Fibroblast of gingiva (primary cell): ENCODE measurements at regions not wholly inside any gene's neighbourhood (a gene's known extent, or its start where the extent isn't known, plus 50 kb on each side); places are given as distances from the start of the nearest gene placed in this dataset.
"Not testable (repeated sequence)": the region's sequence is repeated elsewhere in the genome, so short reads cannot be mapped to it uniquely, and the experiment has no call there.

Source experiments
- DNase-seq: peaks from one replicate; pipeline ENCODE4 v3.0.0-alpha.2; 2011; ENCODE audit warnings: low read depth

DNA sequence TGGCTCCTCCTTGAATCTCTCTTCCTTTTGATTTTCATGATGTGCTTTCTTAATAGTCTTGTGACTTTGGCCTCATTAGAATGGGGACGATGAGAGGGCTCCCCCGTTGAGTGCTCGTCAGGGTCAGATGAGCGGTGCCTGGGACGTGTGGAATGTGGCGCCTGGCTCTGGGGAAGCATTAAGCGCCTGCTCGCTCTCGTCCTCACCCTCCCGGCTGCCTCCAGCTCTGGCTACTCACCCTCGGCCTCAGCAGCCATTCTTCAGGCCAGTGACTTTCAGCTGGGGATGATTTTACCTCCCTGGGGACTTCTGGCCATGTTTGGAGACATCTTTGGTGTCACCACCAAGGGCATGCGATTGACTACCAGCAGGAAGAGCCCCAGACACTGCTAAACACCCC lies 69.7 kb downstream of the RPS6KA4 start:
- no peak for DNase-seq

DNA sequence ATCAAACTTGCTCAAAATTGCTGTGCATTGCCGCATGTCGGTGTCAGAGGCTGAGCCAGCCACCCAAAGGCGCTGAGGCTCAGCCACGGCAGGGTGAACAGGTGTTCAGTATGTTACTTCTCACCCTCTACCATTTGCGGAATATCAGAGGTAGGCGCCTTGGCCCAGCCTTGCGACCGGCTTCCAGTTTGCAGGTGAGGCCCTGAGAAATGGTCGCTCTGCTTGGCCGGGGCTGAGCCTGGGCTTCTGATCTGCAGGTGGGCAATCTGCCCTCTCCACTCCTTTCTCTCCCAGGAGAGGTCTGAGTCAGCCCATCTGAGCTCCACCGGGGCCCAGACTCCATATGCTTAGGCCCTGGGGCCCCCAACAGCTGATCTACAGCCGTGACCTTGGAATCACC lies 71.0 kb downstream of the RPS6KA4 start:
- DNase-seq: no peak

- DNase-seq: no peak
Measured at GRCh38 chr11:64430645-64431044, 71.7 kb downstream of the RPS6KA4 start.

DNA sequence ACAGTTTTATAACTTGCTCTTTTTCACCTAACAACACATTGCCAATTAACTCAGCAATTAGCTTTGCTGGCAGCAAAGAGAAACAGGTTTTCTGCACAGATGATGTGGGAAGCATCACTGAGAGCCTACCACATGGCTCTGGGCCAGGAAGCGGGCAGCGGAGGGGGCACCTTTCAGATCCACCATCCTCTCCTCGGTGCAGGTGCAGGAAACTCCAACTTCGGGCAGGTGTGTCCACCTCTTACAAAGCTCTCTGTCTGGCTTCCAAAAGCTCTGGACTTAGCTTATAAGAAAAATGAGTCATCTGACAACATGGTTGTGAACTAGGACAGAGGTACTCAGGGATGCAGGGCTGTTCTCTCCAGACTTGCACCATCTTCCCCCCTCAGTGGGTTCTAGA lies 77.0 kb downstream of the RPS6KA4 start:
- no peak for DNase-seq

DNA sequence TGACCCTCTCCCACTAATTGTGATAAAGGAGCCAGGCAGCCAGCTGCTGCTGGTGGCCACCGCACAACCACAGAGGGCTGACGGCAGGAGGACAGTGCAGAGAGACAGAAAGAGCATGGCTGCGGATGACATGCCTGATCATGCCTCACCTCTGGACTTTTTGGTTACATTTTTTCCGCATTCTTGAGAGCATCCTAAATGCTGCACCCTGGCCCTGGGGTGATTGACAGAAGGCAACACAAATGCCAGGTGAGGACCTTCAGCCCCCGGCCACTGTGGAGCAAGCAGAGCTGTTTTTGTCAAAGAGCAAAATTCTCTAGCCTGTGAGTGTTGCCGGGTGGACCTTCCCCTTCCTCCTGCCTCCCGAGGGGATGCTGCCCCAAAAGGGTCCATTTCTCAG lies 78.5 kb downstream of the RPS6KA4 start:
- no peak for DNase-seq

- DNase-seq: no peak
Measured at GRCh38 chr11:64438986-64439771, 80.2 kb downstream of the RPS6KA4 start.

- DNase-seq: not testable (repeated sequence)
Measured at GRCh38 chr11:64439772-64440491, 81.0 kb downstream of the RPS6KA4 start.

DNA sequence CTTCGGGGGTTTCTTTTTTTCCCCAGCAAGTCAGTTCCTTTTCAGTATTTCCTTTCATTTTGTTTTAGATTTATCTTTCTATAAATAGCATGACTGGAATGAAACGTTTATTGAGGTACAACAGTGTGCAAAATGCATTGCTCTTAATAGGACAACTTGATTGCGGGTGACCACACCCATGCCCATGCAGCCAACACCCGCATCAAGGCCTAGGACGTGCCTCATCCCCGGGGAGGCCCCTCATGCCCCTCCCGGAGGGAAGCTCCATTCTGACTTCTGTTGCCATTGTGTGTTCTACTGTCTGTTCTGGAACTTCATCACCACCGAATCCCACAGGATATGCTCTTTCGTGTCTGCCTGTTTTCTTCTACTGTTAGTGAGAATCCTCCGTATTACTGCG lies 82.2 kb downstream of the RPS6KA4 start:
- DNase-seq: no peak

DNA sequence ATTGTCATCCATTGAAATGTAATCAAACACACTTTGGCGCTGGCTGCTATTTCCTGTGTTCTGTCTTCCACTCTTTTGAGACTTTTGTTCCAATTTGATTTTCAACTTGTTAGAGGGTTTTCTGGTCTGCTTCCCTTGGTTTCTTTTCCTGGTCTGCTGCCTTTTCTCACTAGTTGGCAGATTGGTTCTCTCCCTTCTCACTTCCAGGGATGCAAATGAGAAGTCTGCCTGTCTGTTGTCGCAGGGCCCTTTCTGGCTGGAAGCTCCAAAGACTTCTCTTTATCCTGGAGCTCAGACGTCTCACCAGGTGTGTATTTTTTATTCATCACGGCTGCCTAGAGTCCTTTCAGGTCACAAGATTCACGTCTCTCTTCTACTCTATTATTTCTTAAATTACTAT lies 84.0 kb downstream of the RPS6KA4 start:
- no peak for DNase-seq

DNA sequence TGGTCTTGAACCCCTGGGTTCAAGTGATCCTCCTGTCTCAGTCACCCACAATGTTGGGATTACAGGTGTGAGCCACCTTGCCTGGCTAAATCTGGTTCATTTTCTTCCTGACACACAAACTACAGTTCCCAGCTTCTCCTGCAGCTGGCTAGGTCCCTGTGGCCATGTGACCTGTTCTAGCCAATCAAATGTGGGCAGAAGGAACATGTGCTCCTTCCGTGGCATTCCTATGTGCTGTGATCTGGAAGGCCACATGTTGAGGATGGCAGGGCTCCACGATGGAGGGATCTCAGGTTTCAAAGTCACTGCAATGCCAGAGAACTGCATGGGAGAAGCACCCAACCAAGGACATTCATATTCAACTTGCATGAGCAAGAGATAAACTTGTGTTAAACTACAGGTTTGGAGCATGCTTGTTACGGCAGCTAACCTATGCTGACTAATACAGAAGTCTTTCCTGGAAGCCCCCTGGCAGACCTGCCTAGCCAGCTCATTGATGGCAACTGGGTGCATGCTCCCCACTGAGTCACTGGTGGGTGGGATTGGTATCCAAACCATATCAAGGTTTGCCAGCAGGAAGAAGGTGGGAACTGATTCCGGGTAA lies 86.0 kb downstream of the RPS6KA4 start:
- DNase-seq: peak; percentile 49

- no peak for DNase-seq
Measured at GRCh38 chr11:64445651-64446050, 86.7 kb downstream of the RPS6KA4 start.

- DNase-seq: peak; percentile 56
Measured at GRCh38 chr11:64447831-64448598, 89.1 kb downstream of the RPS6KA4 start.

GRCh38 chr11:64448599-64449380 lies 89.8 kb downstream of the RPS6KA4 start:
- DNase-seq: peak; percentile 50

GRCh38 chr11:64449381-64450167 lies 90.6 kb downstream of the RPS6KA4 start:
- DNase-seq: no peak

DNA sequence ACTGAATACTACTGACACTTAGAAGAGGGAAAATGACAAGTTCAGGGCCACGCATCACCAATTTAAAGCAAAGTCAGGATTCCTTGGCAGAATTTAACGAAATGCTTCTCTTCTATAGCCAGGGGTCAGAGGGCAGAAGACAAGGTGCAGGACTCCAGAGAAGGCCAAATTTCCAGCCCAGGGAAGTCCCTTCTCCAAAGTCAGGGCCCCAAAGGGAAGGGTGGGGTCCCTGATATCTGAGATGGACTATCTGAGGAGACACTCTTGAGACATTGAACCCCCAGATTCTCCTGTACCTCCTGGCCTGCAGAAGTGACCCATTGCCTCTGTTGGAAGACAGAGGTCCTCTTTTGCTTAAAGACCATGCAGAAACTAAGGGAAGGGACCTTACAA lies 91.2 kb downstream of the RPS6KA4 start:
- DNase-seq: no peak

DNA sequence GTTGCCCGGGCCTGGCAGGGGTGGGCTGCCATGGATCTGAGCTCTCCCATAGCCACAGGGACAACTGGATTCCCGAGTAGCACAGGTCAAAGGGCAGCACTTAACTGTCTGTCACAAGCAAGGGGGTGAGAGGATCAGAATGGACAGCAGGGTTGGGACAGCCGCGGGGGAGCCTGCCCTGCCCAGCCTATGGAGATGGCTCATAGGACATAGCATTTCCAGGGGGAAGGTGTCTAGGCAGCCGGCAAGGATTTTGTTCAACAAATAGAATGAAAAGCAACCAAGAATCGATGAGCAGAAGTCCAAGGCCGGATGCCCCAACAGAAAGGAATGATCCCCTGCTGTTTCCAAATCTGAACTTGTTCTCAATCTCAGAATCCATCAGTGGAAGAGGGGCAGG lies 92.9 kb downstream of the RPS6KA4 start:
- no peak for DNase-seq

GRCh38 chr11:64453466-64453865 lies 94.5 kb downstream of the RPS6KA4 start:
- DNase-seq: no peak

- no peak for DNase-seq
Measured at GRCh38 chr11:64455456-64456261, 96.7 kb downstream of the RPS6KA4 start.

GRCh38 chr11:64456509-64457320 lies 97.8 kb downstream of the RPS6KA4 start:
- no peak for DNase-seq
